GM12878 (cell line): ENCODE measurements at regions not wholly inside any gene's neighbourhood (a gene's known extent, or its start where the extent isn't known, plus 50 kb on each side); places are given as distances from the start of the nearest gene placed in this dataset.

Experiments
- ATAC-seq: fragments of 200-7000 bp; cut with Tn5 transposase; 3 replicates; pipeline ENCODE4 v1.9.1; 2020; ENCODE audit warnings: mild to moderate bottlenecking, moderate library complexity
- BruUV-seq: library from RNA; stranded (reverse); fragments of 400-500 nt; replicated peaks from 2 replicates; lab custom pipeline; 2021; lab: Mats Ljungman, UMichigan
- CTCF ChIA-PET: fragments of 300-600 bp; sonication (Branson Sonifier 250); formaldehyde crosslinking; extraction: SDS; loops from one replicate; lab custom pipeline; 2021; ENCODE audit warnings: inconsistent platforms; lab: Yijun Ruan, JAX
- POLR2A ChIA-PET: fragments of 350-600 bp; formaldehyde crosslinking; extraction: SDS; loops from one replicate; lab custom pipeline; 2021; ENCODE audit warnings: inconsistent platforms; lab: Charles Lee
- RAD21 ChIA-PET: fragments of 300-600 bp; sonication (Branson Sonifier 250); formaldehyde crosslinking; loops from one replicate; lab custom pipeline; 2023; ENCODE audit warnings: antibody characterized with exemption; ENCODE audit not compliant: unreplicated experiment; lab: Charles Lee
- SMC1A ChIA-PET: fragments of 300-600 bp; sonication (Branson Sonifier 250); formaldehyde crosslinking; loops from one replicate; lab custom pipeline; 2023; ENCODE audit not compliant: unreplicated experiment, uncharacterized antibody; lab: Charles Lee
- DNase-seq: peaks from one replicate; pipeline ENCODE4 v3.0.0-alpha.2; 2011; ENCODE audit warnings: low read depth, low spot score
- FAIRE-seq: peaks from 3 replicates; lab custom pipeline; 2011; peaks lifted over from hg19 to GRCh38; lab: Jason Lieb, UNC
- H2AFZ ChIP-seq: 2 replicates; pipeline ENCODE4 v1.6.0; 2011; ENCODE audit warnings: low read depth, low read length, control low read depth; ENCODE audit not compliant: control insufficient read depth
- H3K27ac ChIP-seq: 2 replicates; pipeline ENCODE4 v1.5.1; 2011; ENCODE audit warnings: control low read depth; ENCODE audit not compliant: control insufficient read depth, insufficient read depth
- H3K27me3 ChIP-seq, 2 experiments: replicated peaks in 1 of 2; 2 replicates each; pipeline versions ENCODE4 v1.6.0 to v1.6.1; 2011; ENCODE audit warnings: low read length in 1 of 2; ENCODE audit not compliant: control insufficient read depth in 2 of 2, insufficient read depth in 2 of 2
- H3K36me3 ChIP-seq, 2 experiments: 2 replicates each; pipeline ENCODE4 v1.5.1; 2011; ENCODE audit warnings: low read length in 1 of 2; ENCODE audit not compliant: control insufficient read depth in 2 of 2, insufficient read depth in 2 of 2
- H3K4me1 ChIP-seq: 2 replicates; pipeline ENCODE4 v1.6.1; 2011; ENCODE audit warnings: mild to moderate bottlenecking, low read length, moderate library complexity, mixed read lengths; ENCODE audit not compliant: control insufficient read depth, insufficient read depth
- H3K4me2 ChIP-seq: 2 replicates; pipeline ENCODE4 v1.6.0; 2011; ENCODE audit warnings: control low read depth; ENCODE audit not compliant: control insufficient read depth, insufficient read depth
- H3K4me3 ChIP-seq: fragments of 200-600 bp; sonication (generic); 2 replicates; pipeline ENCODE4 v1.5.1; 2016
- H3K79me2 ChIP-seq: 2 replicates; pipeline ENCODE4 v1.6.0; 2011; ENCODE audit warnings: low read length; ENCODE audit not compliant: control insufficient read depth, insufficient read depth
- H3K9ac ChIP-seq: 2 replicates; pipeline ENCODE4 v1.8.0; 2011; ENCODE audit warnings: low read length, control low read depth, mixed read lengths; ENCODE audit not compliant: control insufficient read depth, insufficient read depth
- H3K9me3 ChIP-seq: replicated peaks from 3 replicates; pipeline ENCODE4 v1.5.1; 2011; ENCODE audit warnings: mild to moderate bottlenecking, low read length; ENCODE audit not compliant: control insufficient read depth, insufficient read depth
- H4K20me1 ChIP-seq: 2 replicates; pipeline ENCODE4 v1.6.0; 2011; ENCODE audit not compliant: control insufficient read depth, insufficient read depth
- BCL3 ChIP-seq: IDR thresholded peaks from 2 replicates; pipeline ENCODE4 v1.6.1; 2011; ENCODE audit warnings: borderline replicate concordance, low read depth, mild to moderate bottlenecking, moderate library complexity, low read length; ENCODE audit not compliant: insufficient read depth, poor library complexity, severe bottlenecking
- CBFB ChIP-seq: IDR thresholded peaks from 2 replicates; pipeline ENCODE4 v1.6.1; 2016; ENCODE audit warnings: antibody characterized with exemption, low read depth
- CHD1 ChIP-seq: IDR thresholded peaks from 2 replicates; pipeline ENCODE4 v1.6.1; 2012; ENCODE audit warnings: low read depth, low read length, improper control_type of control experiment
- CREB1 ChIP-seq: IDR thresholded peaks from 2 replicates; pipeline ENCODE4 v1.6.1; 2012; ENCODE audit warnings: low read depth, mild to moderate bottlenecking, inconsistent platforms
- E2F8 ChIP-seq: fragments of 450-650 bp; IDR thresholded peaks from 2 replicates; pipeline ENCODE4 v1.6.1; 2018; ENCODE audit warnings: mild to moderate bottlenecking, low read depth, moderate library complexity; ENCODE audit not compliant: partially characterized antibody
- EP300 ChIP-seq, 2 experiments: fragments of 150-350 bp in 1 of 2; IDR thresholded peaks; 2 replicates each; pipeline ENCODE4 v1.6.1; 2011 to 2012; ENCODE audit warnings: low read depth in 2 of 2, low read length in 2 of 2, borderline replicate concordance in 1 of 2, improper control_type of control experiment in 1 of 2, inconsistent platforms in 1 of 2; ENCODE audit not compliant: control insufficient read depth in 1 of 2
- ETV6 ChIP-seq, 2 experiments: fragments of 450-650 bp in 1 of 2; IDR thresholded peaks in 1 of 2; conservative IDR thresholded peaks in 1 of 2; 2 replicates each; pipeline ENCODE4 v1.6.1; 2014; ENCODE audit warnings: antibody characterized with exemption in 1 of 2, borderline replicate concordance in 1 of 2, low read depth in 1 of 2, mild to moderate bottlenecking in 1 of 2, moderate library complexity in 1 of 2
- FOS ChIP-seq: IDR thresholded peaks from 3 replicates; pipeline ENCODE4 v1.6.1; 2011; ENCODE audit warnings: borderline replicate concordance; ENCODE audit not compliant: insufficient read length; ENCODE audit errors: extremely low read depth
- FOXK2 ChIP-seq: fragments of 450-650 bp; IDR thresholded peaks from 2 replicates; pipeline ENCODE4 v1.6.1; 2017; ENCODE audit warnings: mild to moderate bottlenecking, moderate library complexity
- IKZF1 ChIP-seq: fragments of 450-650 bp; conservative IDR thresholded peaks from 2 replicates; pipeline ENCODE4 v1.6.1; 2017; ENCODE audit warnings: antibody characterized with exemption, mild to moderate bottlenecking
- PAX8 ChIP-seq: fragments of 450-650 bp; IDR thresholded peaks from 2 replicates; pipeline ENCODE4 v1.6.1; 2017; ENCODE audit warnings: mild to moderate bottlenecking, moderate library complexity
- POLR2A ChIP-seq: IDR thresholded peaks from 2 replicates; pipeline ENCODE4 v1.6.1; 2011; ENCODE audit warnings: low read depth, mild to moderate bottlenecking, low read length
- POLR2AphosphoS2 ChIP-seq: IDR thresholded peaks from 2 replicates; pipeline ENCODE4 v1.6.1; 2011; ENCODE audit warnings: low read depth, mild to moderate bottlenecking, low read length, improper control_type of control experiment, moderate library complexity
- SMAD5 ChIP-seq: IDR thresholded peaks from 2 replicates; pipeline ENCODE4 v1.6.1; 2016; ENCODE audit warnings: antibody characterized with exemption, low read depth
- ZBED1 ChIP-seq: IDR thresholded peaks from 2 replicates; pipeline ENCODE4 v1.6.1; 2016; ENCODE audit warnings: borderline replicate concordance
- ZNF217 ChIP-seq: fragments of 450-650 bp; IDR thresholded peaks from 2 replicates; pipeline ENCODE4 v1.6.1; 2017; ENCODE audit warnings: antibody characterized with exemption, mild to moderate bottlenecking
- in situ Hi-C: fragments of 300-500 bp; cut with MboI; formaldehyde crosslinking; loops from 9 replicates; pipeline ENCODE4 v1.14.3; 2018; ENCODE audit warnings: mixed read lengths
- intact Hi-C: fragments of 100-400 bp; cut with micrococcal nuclease; formaldehyde crosslinking; loops from one replicate; pipeline ENCODE4 v1.14.2; 2022; ENCODE audit not compliant: unreplicated experiment

- no peaks in the 10 kb centered on the region for H4K20me1 ChIP-seq
- CTCF ChIA-PET = no interaction called here
- H3K4me1 ChIP-seq = no peaks in the 10 kb centered on the region
- no peak overlapping the region for H3K4me3 ChIP-seq
- no peak for TF ChIP-seq PAX8
- no peak for TF ChIP-seq ETV6 (conservative IDR thresholded peaks at IDR 0.05 in 1 of 2, IDR thresholded peaks at IDR 0.05 in 1 of 2; ENCODE audit: borderline replicate concordance in 1 of 2, low read depth in 1 of 2)
- no peak for TF ChIP-seq CHD1
- BruUV-seq = no TSS peak
- no peak overlapping the region for H3K9ac ChIP-seq
- SMC1A ChIA-PET = no interaction called here
- H3K4me2 ChIP-seq = no peak overlapping the region
- H3K9me3 ChIP-seq = no peaks in the 10 kb centered on the region
- H3K36me3 ChIP-seq = no peaks in the 10 kb centered on the region
- POLR2A ChIA-PET = no interaction called here
- no peak for FAIRE-seq
- no peaks in the 10 kb centered on the region for H3K79me2 ChIP-seq
- DNase-seq = no peak
- intact Hi-C loops = no loop called here
- H2AFZ ChIP-seq = no peak overlapping the region
- in situ Hi-C loops = no loop called here
- RAD21 ChIA-PET = no interaction called here
- no peaks in the 10 kb centered on the region for H3K27me3 ChIP-seq
- no peak overlapping the region for H3K27ac ChIP-seq
- ATAC-seq = no peak
Measured at GRCh38 chr2:142310530-142310929, 179.7 kb upstream of the LRP1B start.

- Histone ChIP-seq H3K4me2 (no peak overlapping the region), H3K9ac (no peak overlapping the region), H2AFZ (no peak overlapping the region), H3K27ac (no peak overlapping the region), H3K36me3 (no peaks in the 10 kb centered on the region), H3K27me3 (no peaks in the 10 kb centered on the region), H3K79me2 (no peaks in the 10 kb centered on the region), H3K9me3 (no peaks in the 10 kb centered on the region), H4K20me1 (no peaks in the 10 kb centered on the region), H3K4me1 (no peaks in the 10 kb centered on the region), H3K4me3 (no peak overlapping the region)
- no TSS peak for BruUV-seq
- intact Hi-C loops (no loop called here), in situ Hi-C loops (no loop called here)
- SMC1A ChIA-PET = no interaction called here
- CTCF ChIA-PET = no interaction called here
- RAD21 ChIA-PET = no interaction called here
- no peak for FAIRE-seq
- no peak for DNase-seq
- TF ChIP-seq SMAD5 = no peak
- TF ChIP-seq ZBED1 = no peak
- no peak for TF ChIP-seq ZNF217
- no peak for TF ChIP-seq EP300 (IDR thresholded peaks at IDR 0.05; ENCODE audit: borderline replicate concordance in 1 of 2, control insufficient read depth in 1 of 2, low read depth in 2 of 2, low read length in 2 of 2)
- TF ChIP-seq POLR2A = no peak
- TF ChIP-seq IKZF1 = no peak
- no peak for TF ChIP-seq CBFB
- TF ChIP-seq FOS = no peak
- TF ChIP-seq BCL3 = no peak
- no peak for TF ChIP-seq POLR2AphosphoS2
- TF ChIP-seq CREB1 = no peak
- no peak for TF ChIP-seq FOXK2
- no peak for TF ChIP-seq E2F8
- POLR2A ChIA-PET = no interaction called here
- no peak for ATAC-seq
Measured at GRCh38 chr2:142308744-142309143, 177.9 kb upstream of the LRP1B start.
